ENCODE measurements at regions not wholly inside any gene's neighbourhood (a gene's known extent, or its start where the extent isn't known, plus 50 kb on each side); places are given as distances from the start of the nearest gene placed in this dataset.

- no peak overlapping the region for H3K9ac ChIP-seq (ENCODE audit: control insufficient read depth, extremely low read depth, insufficient read depth, low read length)
- no peaks in the 10 kb centered on the region for H3K79me2 ChIP-seq (ENCODE audit: control insufficient read depth, insufficient read depth, low read length)
- no peaks in the 10 kb centered on the region for H3K36me3 ChIP-seq (ENCODE audit: control insufficient read depth in 2 of 2, extremely low read depth in 1 of 2, insufficient read depth in 2 of 2, low read length in 2 of 2)
- H3K4me1 ChIP-seq (ENCODE audit: control insufficient read depth, extremely low read depth, insufficient read depth, low read length), result no peaks in the 10 kb centered on the region
- H3K9me3 ChIP-seq (ENCODE audit: control insufficient read depth, low read depth, low read length), result no peaks in the 10 kb centered on the region
- no peak overlapping the region for H3K4me3 ChIP-seq (ENCODE audit: control insufficient read depth in 2 of 3, extremely low read depth in 1 of 3, insufficient read depth in 2 of 3, low read depth in 1 of 3, low read length in 3 of 3)
- dilution Hi-C loops (cut with MboI; ENCODE audit: extremely low pct_ligation_motif_present, low sequenced_read_pairs), result no loop called here
- H3K27ac ChIP-seq (ENCODE audit: control insufficient read depth, insufficient read depth, low read length), result no peak overlapping the region
- no peak overlapping the region for H2AFZ ChIP-seq (ENCODE audit: control insufficient read depth, low read length)
- FAIRE-seq (no peak), DNase-seq (ENCODE audit: low read depth, low spot score) (no peak)
- TF ChIP-seq EZH2 (IDR thresholded peaks at IDR 0.05; ENCODE audit: low read length), result no peak
- TF ChIP-seq CTCF (optimal IDR thresholded peaks at IDR 0.05 in 1 of 3, IDR thresholded peaks at IDR 0.05 in 1 of 3, conservative IDR thresholded peaks at IDR 0.05 in 1 of 3; ENCODE audit: extremely low read depth in 1 of 3, insufficient read depth in 2 of 3, low read length in 3 of 3), result no peak
- no peak overlapping the region for H3K4me2 ChIP-seq (ENCODE audit: control insufficient read depth, extremely low read depth, insufficient read depth, low read depth, low read length)
- no peaks in the 10 kb centered on the region for H3K27me3 ChIP-seq (ENCODE audit: control insufficient read depth, extremely low read depth, insufficient read depth, low read length)
- no peaks in the 10 kb centered on the region for H3K9me1 ChIP-seq (ENCODE audit: control insufficient read depth, extremely low read depth, insufficient read depth, low read length)
- no peaks in the 10 kb centered on the region for H4K20me1 ChIP-seq (ENCODE audit: control insufficient read depth, extremely low read depth, insufficient read depth, low read length)
Observed at GRCh38 chr5:39482098-39482497, 57.3 kb upstream of the DAB2 start.

- dilution Hi-C loops (cut with MboI; ENCODE audit: extremely low pct_ligation_motif_present, low sequenced_read_pairs), result no loop called here
- H3K4me3 ChIP-seq (ENCODE audit: control insufficient read depth in 2 of 3, extremely low read depth in 1 of 3, insufficient read depth in 2 of 3, low read depth in 1 of 3, low read length in 3 of 3), result no peak overlapping the region
- no peak overlapping the region for H3K27ac ChIP-seq (ENCODE audit: control insufficient read depth, insufficient read depth, low read length)
- H3K27me3 ChIP-seq (ENCODE audit: control insufficient read depth, extremely low read depth, insufficient read depth, low read length), result no peaks in the 10 kb centered on the region
- H3K9ac ChIP-seq (ENCODE audit: control insufficient read depth, extremely low read depth, insufficient read depth, low read length), result no peak overlapping the region
- H3K36me3 ChIP-seq (ENCODE audit: control insufficient read depth in 2 of 2, extremely low read depth in 1 of 2, insufficient read depth in 2 of 2, low read length in 2 of 2), result no peaks in the 10 kb centered on the region
- H4K20me1 ChIP-seq (ENCODE audit: control insufficient read depth, extremely low read depth, insufficient read depth, low read length), result no peaks in the 10 kb centered on the region
- no peaks in the 10 kb centered on the region for H3K79me2 ChIP-seq (ENCODE audit: control insufficient read depth, insufficient read depth, low read length)
- TF ChIP-seq EZH2 (IDR thresholded peaks at IDR 0.05; ENCODE audit: low read length) (no peak), CTCF (optimal IDR thresholded peaks at IDR 0.05 in 1 of 3, IDR thresholded peaks at IDR 0.05 in 1 of 3, conservative IDR thresholded peaks at IDR 0.05 in 1 of 3; ENCODE audit: extremely low read depth in 1 of 3, insufficient read depth in 2 of 3, low read length in 3 of 3) (no peak)
- FAIRE-seq (no peak), DNase-seq (ENCODE audit: low read depth, low spot score) (no peak)
- H3K9me3 ChIP-seq (ENCODE audit: control insufficient read depth, low read depth, low read length), result no peaks in the 10 kb centered on the region
- H3K4me2 ChIP-seq (ENCODE audit: control insufficient read depth, extremely low read depth, insufficient read depth, low read depth, low read length), result no peak overlapping the region
- no peak overlapping the region for H2AFZ ChIP-seq (ENCODE audit: control insufficient read depth, low read length)
- H3K4me1 ChIP-seq (ENCODE audit: control insufficient read depth, extremely low read depth, insufficient read depth, low read length), result no peaks in the 10 kb centered on the region
- H3K9me1 ChIP-seq (ENCODE audit: control insufficient read depth, extremely low read depth, insufficient read depth, low read length), result no peaks in the 10 kb centered on the region
Observed at GRCh38 chr5:39479537-39479936, 54.8 kb upstream of the DAB2 start.
